ENCODE measurements at regions not wholly inside any gene's neighbourhood (a gene's known extent, or its start where the extent isn't known, plus 50 kb on each side); places are given as distances from the start of the nearest gene placed in this dataset.

GRCh38 chr3:105119801-105120340, 246.8 kb upstream of the ALCAM start:
- TF ChIP-seq CTCF (IDR thresholded peaks at IDR 0.05) (no peak), ZFX (IDR thresholded peaks at IDR 0.05; ENCODE audit: borderline replicate concordance) (no peak)

Data from 22Rv1 (cell line).